ENCODE measurements at regions not wholly inside any gene's neighbourhood (a gene's known extent, or its start where the extent isn't known, plus 50 kb on each side); places are given as distances from the start of the nearest gene placed in this dataset.

DNA sequence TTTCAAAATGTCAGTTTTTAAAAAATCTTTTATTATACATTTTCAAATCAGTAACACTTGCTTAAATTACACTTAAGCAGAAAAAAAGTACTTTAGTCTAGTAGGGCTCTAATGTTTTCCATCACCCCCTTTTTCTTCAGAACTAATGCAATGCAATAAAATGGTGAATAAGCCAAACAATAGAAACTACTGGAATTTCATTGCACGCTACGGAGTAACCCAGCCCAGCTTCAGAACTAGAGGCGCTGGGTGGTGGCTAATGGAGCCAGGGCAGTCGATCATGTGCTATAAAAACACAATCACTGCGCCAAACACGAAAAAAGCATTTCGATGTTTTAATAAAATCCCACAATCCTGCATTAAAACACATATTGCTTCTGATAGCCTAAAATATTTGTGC is 59.9 kb upstream of the ODAD2 start:
- DNase-seq: no peak

DNA sequence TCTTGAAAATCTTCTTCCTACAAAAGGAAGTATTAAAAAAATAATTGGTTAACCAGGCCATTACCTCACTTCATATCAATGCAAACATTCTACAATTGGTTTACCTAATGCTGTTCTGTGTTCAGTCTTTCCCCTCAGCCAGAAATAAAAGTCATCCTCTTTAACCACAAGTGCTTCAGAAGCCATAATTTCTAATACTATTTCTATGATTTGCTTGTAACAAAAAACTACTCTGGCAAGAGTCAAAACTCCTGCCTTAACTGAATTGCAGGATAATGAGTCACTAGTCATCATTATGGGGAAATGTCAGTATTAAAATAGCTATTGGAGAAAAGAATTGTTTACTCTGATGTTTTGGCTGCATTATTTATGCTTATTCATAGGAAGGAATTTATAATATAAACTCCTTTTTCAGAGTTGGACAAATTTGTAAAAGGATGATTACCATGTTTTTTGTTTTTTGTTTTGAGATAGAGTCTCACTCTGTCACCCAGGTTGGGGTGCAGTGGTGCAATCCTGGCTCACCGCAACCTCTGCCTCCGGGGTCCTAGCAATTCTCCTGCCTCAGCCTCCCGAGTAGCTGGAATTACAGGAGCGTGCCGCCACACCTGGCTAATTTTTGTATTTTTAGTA is 55.5 kb upstream of the ODAD2 start:
- no peak for DNase-seq

DNA sequence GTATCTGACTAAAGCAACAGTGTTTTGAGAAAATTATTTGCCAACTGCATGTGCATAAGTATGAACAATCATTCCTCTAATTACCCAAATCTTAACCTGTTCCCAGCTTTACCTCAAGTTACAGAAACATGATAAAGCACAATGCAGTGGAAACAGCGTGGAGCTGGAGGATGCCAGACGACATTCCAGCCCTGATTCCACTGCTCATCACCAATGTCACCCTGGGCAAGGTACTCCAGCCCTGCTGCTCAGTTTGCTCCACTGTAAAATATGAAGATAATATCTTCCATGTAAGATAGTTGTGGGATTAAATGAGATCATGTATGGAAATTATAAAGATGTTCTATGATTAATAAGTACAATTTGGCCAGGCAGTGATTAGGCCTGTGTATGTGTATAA is 50.4 kb upstream of the ODAD2 start:
- DNase-seq: no peak

Measured in NCI-H187 treated with DMSO at 0.1 percent for 48 hours (cell line).